ENCODE measurements at regions not wholly inside any gene's neighbourhood (a gene's known extent, or its start where the extent isn't known, plus 50 kb on each side); places are given as distances from the start of the nearest gene placed in this dataset.

- Histone ChIP-seq H3K27ac (peak overlapping the region in 2 of 11 experiments; percentile 19 to 72; a peak in 3 of 22 replicates), H3K4me3 (no peak overlapping the region), H3K4me2 (peak overlapping the region in 5 of 11 experiments; percentile 42 to 58 (median 51); a peak in 7 of 22 replicates), H3K36me3 (peaks cover 0 to 20% (median 0%) of the 10 kb centered on the region in 11 experiments; a peak in 4 of 22 replicates), H3K4me1 (peaks cover 14 to 69% (median 43%) of the 10 kb centered on the region in 10 experiments), H4K20me1 (no peaks in the 10 kb centered on the region), H3K9ac (no peak overlapping the region), H3K9me3 (replicated peaks in 1 of 11) (peaks cover 0 to 25% (median 2%) of the 10 kb centered on the region in 11 experiments; a peak in 7 of 22 replicates), H3K27me3 (no peaks in the 10 kb centered on the region)
- TF ChIP-seq Cebpa-rat (IDR thresholded peaks at IDR 0.05): no peak
Measured at GRCh38 chr13:73954808-73955207, 179.4 kb downstream of the KLF12 start.

- no peak overlapping the region; a peak in 1 of 22 replicates for H3K9ac ChIP-seq
- peak overlapping the region in 9 of 11 experiments; percentile 7 to 72 (median 49); a peak in 13 of 22 replicates for H3K27ac ChIP-seq
- no peak for TF ChIP-seq Cebpa-rat (IDR thresholded peaks at IDR 0.05)
- H3K27me3 ChIP-seq: no peaks in the 10 kb centered on the region
- peaks cover 0 to 16% (median 0%) of the 10 kb centered on the region in 11 experiments; a peak in 5 of 22 replicates for H3K36me3 ChIP-seq
- peak overlapping the region; percentile 33 to 70 (median 52) for H3K4me2 ChIP-seq
- H3K9me3 ChIP-seq (replicated peaks in 1 of 11): peaks cover 0 to 20% (median 0%) of the 10 kb centered on the region in 11 experiments; a peak in 5 of 22 replicates
- H3K4me3 ChIP-seq: no peak overlapping the region
- no peaks in the 10 kb centered on the region for H4K20me1 ChIP-seq
- peaks cover 14 to 68% (median 46%) of the 10 kb centered on the region in 10 experiments for H3K4me1 ChIP-seq
Measured at GRCh38 chr13:73952648-73953047, 181.6 kb downstream of the KLF12 start.

DNA sequence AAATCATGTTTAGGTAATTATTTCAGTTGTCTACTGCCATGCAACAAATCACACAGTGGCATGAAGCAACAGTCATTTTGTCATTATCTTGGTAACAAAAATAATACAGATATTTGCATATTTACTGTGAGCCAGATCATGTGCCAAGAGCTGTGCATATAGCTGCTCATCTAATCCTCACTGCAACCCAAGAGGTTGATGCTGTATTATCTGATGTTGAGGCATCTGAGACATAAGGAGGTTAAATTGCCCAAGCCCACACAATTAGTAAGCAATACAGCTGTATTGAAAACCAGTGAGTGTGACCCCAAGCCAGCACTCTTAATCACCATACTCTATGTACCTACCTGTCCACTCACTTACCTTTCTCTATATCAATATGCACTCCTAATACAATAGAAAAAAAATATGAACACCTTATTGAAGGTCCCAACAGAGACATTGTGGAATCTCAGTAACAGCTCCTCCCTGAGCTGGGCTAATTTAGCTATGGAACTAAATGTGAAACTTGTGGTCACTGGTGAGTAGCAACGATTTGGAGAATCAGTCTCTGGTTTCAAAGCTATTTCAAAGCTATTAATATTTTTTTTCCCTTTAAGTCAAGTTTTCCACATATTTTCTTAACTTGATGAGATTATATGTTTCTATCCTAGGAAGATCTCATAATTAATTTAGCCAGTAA lies 185.2 kb downstream of the KLF12 start:
- H3K9me3 ChIP-seq (replicated peaks in 1 of 11): peaks cover 0 to 20% (median 0%) of the 10 kb centered on the region in 11 experiments; a peak in 5 of 22 replicates
- H3K27me3 ChIP-seq: no peaks in the 10 kb centered on the region
- no peak overlapping the region for H3K4me3 ChIP-seq
- H3K4me2 ChIP-seq: peak overlapping the region in 1 of 11 experiments; percentile 27; a peak in 1 of 22 replicates
- peaks cover 0 to 16% (median 0%) of the 10 kb centered on the region in 11 experiments; a peak in 6 of 22 replicates for H3K36me3 ChIP-seq
- H3K27ac ChIP-seq: no peak overlapping the region
- H4K20me1 ChIP-seq: no peaks in the 10 kb centered on the region
- no peak for TF ChIP-seq Cebpa-rat (IDR thresholded peaks at IDR 0.05)
- H3K4me1 ChIP-seq: peaks cover 8 to 32% (median 22%) of the 10 kb centered on the region in 10 experiments
- no peak overlapping the region for H3K9ac ChIP-seq

GRCh38 chr13:73945871-73946270 lies 188.3 kb downstream of the KLF12 start:
- peaks cover 0 to 12% (median 3%) of the 10 kb centered on the region in 10 experiments; a peak in 7 of 20 replicates for H3K4me1 ChIP-seq
- no peak overlapping the region for H3K4me2 ChIP-seq
- no peaks in the 10 kb centered on the region for H4K20me1 ChIP-seq
- peaks cover 0 to 33% (median 15%) of the 10 kb centered on the region in 11 experiments; a peak in 13 of 22 replicates for H3K36me3 ChIP-seq
- H3K27me3 ChIP-seq: no peaks in the 10 kb centered on the region
- H3K9ac ChIP-seq: no peak overlapping the region
- no peak overlapping the region for H3K4me3 ChIP-seq
- no peak for TF ChIP-seq Cebpa-rat (IDR thresholded peaks at IDR 0.05)
- peaks cover 0 to 7% (median 0%) of the 10 kb centered on the region in 11 experiments; a peak in 4 of 22 replicates for H3K9me3 ChIP-seq (replicated peaks in 1 of 11)
- H3K27ac ChIP-seq: no peak overlapping the region

DNA sequence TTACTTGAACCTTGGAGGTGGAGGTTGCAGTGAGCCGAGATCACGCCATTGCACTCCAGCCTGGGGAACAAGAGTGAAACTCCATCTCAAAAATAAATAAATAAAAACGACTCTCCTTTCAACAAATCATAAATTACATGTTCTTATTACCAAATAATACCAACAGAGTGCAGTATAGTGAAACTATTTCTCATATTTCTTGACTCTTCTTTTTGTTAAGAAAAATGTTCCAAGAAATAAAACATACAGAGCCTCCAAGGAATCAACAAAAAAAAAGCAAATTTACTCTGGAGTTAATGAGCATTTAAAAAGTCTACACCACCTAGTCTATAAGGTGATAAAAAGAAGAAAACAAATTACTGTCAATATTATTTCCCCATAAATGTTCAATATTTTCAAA lies 188.8 kb downstream of the KLF12 start:
- Histone ChIP-seq H3K36me3 (peaks cover 0 to 33% (median 16%) of the 10 kb centered on the region in 11 experiments; a peak in 13 of 22 replicates), H3K9ac (no peak overlapping the region), H3K27me3 (no peaks in the 10 kb centered on the region), H3K27ac (no peak overlapping the region), H4K20me1 (no peaks in the 10 kb centered on the region), H3K4me2 (no peak overlapping the region), H3K4me3 (no peak overlapping the region), H3K4me1 (peaks cover 0 to 12% (median 6%) of the 10 kb centered on the region in 10 experiments; a peak in 7 of 20 replicates), H3K9me3 (replicated peaks in 1 of 11) (peaks cover 0 to 2% (median 0%) of the 10 kb centered on the region in 11 experiments; a peak in 1 of 22 replicates)
- TF ChIP-seq Cebpa-rat (IDR thresholded peaks at IDR 0.05): no peak

GRCh38 chr13:73943965-73944233 lies 190.3 kb downstream of the KLF12 start:
- peaks cover 0 to 15% (median 4%) of the 10 kb centered on the region in 10 experiments; a peak in 9 of 20 replicates for H3K4me1 ChIP-seq
- peaks cover 0 to 7% (median 0%) of the 10 kb centered on the region in 11 experiments; a peak in 1 of 22 replicates for H4K20me1 ChIP-seq
- H3K27me3 ChIP-seq: no peaks in the 10 kb centered on the region
- H3K9me3 ChIP-seq (replicated peaks in 1 of 11): no peaks in the 10 kb centered on the region
- no peak for TF ChIP-seq Cebpa-rat (IDR thresholded peaks at IDR 0.05)
- peaks cover 0 to 39% (median 16%) of the 10 kb centered on the region in 11 experiments; a peak in 13 of 22 replicates for H3K36me3 ChIP-seq
- no peak overlapping the region for H3K4me3 ChIP-seq
- H3K4me2 ChIP-seq: no peak overlapping the region
- no peak overlapping the region for H3K27ac ChIP-seq
- H3K9ac ChIP-seq: no peak overlapping the region

- H3K36me3 ChIP-seq: peaks cover 0 to 45% (median 16%) of the 10 kb centered on the region in 11 experiments; a peak in 13 of 22 replicates
Measured at GRCh38 chr13:73943137-73943964, 190.9 kb downstream of the KLF12 start.

DNA sequence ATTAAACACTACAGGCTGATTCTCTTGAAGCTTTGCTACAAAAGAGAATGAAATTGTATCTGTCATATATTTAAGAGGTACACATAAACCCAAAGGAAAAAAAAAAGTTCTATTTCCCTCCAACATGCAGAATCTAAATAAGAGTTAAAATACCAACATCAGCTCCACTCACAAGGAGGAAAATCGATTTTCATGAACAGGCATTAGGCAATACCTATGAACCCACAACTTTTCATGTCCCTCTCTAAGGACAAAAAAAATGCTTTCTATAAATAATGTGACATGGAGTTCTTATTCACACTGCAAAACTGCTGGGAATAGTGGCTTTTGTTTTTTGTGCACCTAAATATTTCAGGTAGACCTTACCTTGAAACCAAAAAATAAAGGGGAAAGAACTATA lies 192.5 kb downstream of the KLF12 start:
- no peak overlapping the region for H3K9ac ChIP-seq
- H3K36me3 ChIP-seq: peaks cover under 1 to 48% (median 18%) of the 10 kb centered on the region in 11 experiments; a peak in 14 of 22 replicates
- no peak for TF ChIP-seq Cebpa-rat (IDR thresholded peaks at IDR 0.05)
- no peaks in the 10 kb centered on the region for H3K9me3 ChIP-seq (replicated peaks in 1 of 11)
- peaks cover 0 to 29% (median 9%) of the 10 kb centered on the region in 10 experiments; a peak in 10 of 20 replicates for H3K4me1 ChIP-seq
- H3K4me2 ChIP-seq: no peak overlapping the region
- H3K27ac ChIP-seq: no peak overlapping the region
- H3K27me3 ChIP-seq: no peaks in the 10 kb centered on the region
- H4K20me1 ChIP-seq: peaks cover 0 to 7% (median 0%) of the 10 kb centered on the region in 11 experiments; a peak in 1 of 22 replicates
- H3K4me3 ChIP-seq: no peak overlapping the region

More at GRCh38 chr13:73943137-73943964, 190.9 kb downstream of the KLF12 start:
- no peak overlapping the region for H3K4me2 ChIP-seq
- no peak for TF ChIP-seq Cebpa-rat (IDR thresholded peaks at IDR 0.05)
- no peak overlapping the region for H3K9ac ChIP-seq
- no peak overlapping the region for H3K4me3 ChIP-seq
- H3K27ac ChIP-seq: no peak overlapping the region
- no peaks in the 10 kb centered on the region for H3K27me3 ChIP-seq
- no peaks in the 10 kb centered on the region for H3K9me3 ChIP-seq (replicated peaks in 1 of 11)
- H3K4me1 ChIP-seq: peaks cover 0 to 16% (median 3%) of the 10 kb centered on the region in 10 experiments; a peak in 10 of 20 replicates
- peaks cover 0 to 7% (median 0%) of the 10 kb centered on the region in 11 experiments; a peak in 1 of 22 replicates for H4K20me1 ChIP-seq

Data from BLaER1 treated with 17β-estradiol and CSF1 and Interleukin-3, amounts not matched to agents 10 nM and 100 nM (cell line).